Gastroesophageal sphincter (tissue), 3 donors: ENCODE measurements at regions not wholly inside any gene's neighbourhood (a gene's known extent, or its start where the extent isn't known, plus 50 kb on each side); places are given as distances from the start of the nearest gene placed in this dataset.

Experiments used
- CTCF ChIP-seq, 4 experiments: fragments of 200-600 bp in 2 of 4; fragments of 450-650 bp in 2 of 4; sonication (generic) in 1 of 4; IDR thresholded peaks; one replicate each; pipeline ENCODE4 v1.5.1; 2017 to 2019; ENCODE audit warnings: antibody characterized with exemption in 4 of 4, mild to moderate bottlenecking in 2 of 4, moderate library complexity in 2 of 4
- EP300 ChIP-seq: sonication (generic); formaldehyde crosslinking; IDR thresholded peaks from one replicate; pipeline ENCODE4 v1.6.1; 2017; ENCODE audit warnings: antibody characterized with exemption, mild to moderate bottlenecking
- POLR2A ChIP-seq, 2 donors: fragments of 450-650 bp; IDR thresholded peaks; one replicate each; pipeline ENCODE4 v1.6.1; 2017; ENCODE audit warnings: antibody characterized with exemption in 2 of 2, mild to moderate bottlenecking in 2 of 2, moderate library complexity in 1 of 2
- POLR2AphosphoS5 ChIP-seq: sonication (generic); formaldehyde crosslinking; IDR thresholded peaks from one replicate; pipeline ENCODE4 v1.6.1; 2017; ENCODE audit warnings: antibody characterized with exemption

- TF ChIP-seq CTCF (IDR thresholded peaks at IDR 0.05) (no peak), POLR2AphosphoS5 (no peak), POLR2A (IDR thresholded peaks at IDR 0.05) (no peak), EP300 (no peak)
Observed at GRCh38 chr16:85337910-85338637, 225.8 kb upstream of the CIBAR2 start.
